ENCODE measurements at regions not wholly inside any gene's neighbourhood (a gene's known extent, or its start where the extent isn't known, plus 50 kb on each side); places are given as distances from the start of the nearest gene placed in this dataset.

DNA sequence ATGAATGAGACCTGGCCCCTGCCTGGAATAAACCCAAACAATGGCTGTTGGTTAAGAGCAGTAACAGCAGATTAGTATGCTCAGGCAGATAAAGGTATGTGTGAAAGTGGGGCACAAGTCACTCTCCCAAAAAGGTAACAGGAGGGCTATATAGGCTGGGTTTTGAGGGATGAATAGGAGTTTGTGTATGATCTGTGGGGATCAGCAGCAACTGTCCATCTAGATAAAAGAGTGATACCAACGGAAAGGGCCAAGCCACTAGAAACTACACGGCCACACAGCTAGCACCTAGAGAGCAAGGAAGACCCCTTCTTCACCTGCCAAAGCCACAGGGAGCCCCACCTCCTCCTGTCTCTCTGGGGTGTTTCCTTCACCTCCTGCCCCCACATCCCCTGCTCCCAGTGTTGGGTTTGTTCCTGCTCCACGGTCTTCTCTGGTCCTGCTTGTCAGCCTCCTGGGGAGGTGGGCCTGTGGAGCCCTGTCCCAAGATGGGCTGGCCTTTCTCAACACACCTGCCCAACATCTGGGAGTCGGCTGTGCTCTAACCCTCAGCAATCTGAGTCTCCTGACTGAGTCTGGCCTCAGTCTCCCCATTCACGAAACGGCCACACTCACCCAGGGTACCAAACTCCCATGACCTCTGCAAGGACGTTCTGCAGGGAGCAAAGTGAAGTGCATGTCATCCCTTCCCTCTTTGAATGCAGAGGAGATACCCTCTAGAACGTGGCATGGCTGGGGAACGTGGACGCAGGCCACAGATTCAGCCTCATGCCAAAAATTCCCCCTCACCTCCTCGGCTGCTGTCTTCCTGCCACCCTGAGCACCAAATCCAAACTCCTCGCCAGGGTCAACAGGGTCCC is 108.2 kb downstream of the NCOR2 start:
- no peak overlapping the region for H3K4me3 ChIP-seq
- H3K36me3 ChIP-seq, result peaks cover 0 to 43% (median 14%) of the 10 kb centered on the region in 4 donors
- TF ChIP-seq POLR2A (IDR thresholded peaks at IDR 0.05) (no peak), POLR2AphosphoS5 (IDR thresholded peaks at IDR 0.05) (no peak), EP300 (IDR thresholded peaks at IDR 0.05) (no peak)
- TF ChIP-seq, protein P1, sequence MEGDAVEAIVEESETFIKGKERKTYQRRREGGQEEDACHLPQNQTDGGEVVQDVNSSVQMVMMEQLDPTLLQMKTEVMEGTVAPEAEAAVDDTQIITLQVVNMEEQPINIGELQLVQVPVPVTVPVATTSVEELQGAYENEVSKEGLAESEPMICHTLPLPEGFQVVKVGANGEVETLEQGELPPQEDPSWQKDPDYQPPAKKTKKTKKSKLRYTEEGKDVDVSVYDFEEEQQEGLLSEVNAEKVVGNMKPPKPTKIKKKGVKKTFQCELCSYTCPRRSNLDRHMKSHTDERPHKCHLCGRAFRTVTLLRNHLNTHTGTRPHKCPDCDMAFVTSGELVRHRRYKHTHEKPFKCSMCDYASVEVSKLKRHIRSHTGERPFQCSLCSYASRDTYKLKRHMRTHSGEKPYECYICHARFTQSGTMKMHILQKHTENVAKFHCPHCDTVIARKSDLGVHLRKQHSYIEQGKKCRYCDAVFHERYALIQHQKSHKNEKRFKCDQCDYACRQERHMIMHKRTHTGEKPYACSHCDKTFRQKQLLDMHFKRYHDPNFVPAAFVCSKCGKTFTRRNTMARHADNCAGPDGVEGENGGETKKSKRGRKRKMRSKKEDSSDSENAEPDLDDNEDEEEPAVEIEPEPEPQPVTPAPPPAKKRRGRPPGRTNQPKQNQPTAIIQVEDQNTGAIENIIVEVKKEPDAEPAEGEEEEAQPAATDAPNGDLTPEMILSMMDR (IDR thresholded peaks at IDR 0.05), result no peak
- H3K4me1 ChIP-seq, result peaks cover 0 to 71% (median 66%) of the 10 kb centered on the region in 4 donors
- no peak for DNase-seq
- H3K27ac ChIP-seq, result peak overlapping the region in 3 of 4 donors; percentile 92 to 97 (median 96)
- H3K9me3 ChIP-seq, result no peaks in the 10 kb centered on the region
- intact Hi-C loops (cut with DNase I), result loop anchor here (5.0 kb wide), 3 partner anchors 58 to 298 kb away; partner anchors contain the start of gene NCOR2
- WGBS, 2 donors, result 95 to 97% methylated on average over 12 of the region's 12 CpGs
- no peaks in the 10 kb centered on the region for H3K27me3 ChIP-seq

DNA sequence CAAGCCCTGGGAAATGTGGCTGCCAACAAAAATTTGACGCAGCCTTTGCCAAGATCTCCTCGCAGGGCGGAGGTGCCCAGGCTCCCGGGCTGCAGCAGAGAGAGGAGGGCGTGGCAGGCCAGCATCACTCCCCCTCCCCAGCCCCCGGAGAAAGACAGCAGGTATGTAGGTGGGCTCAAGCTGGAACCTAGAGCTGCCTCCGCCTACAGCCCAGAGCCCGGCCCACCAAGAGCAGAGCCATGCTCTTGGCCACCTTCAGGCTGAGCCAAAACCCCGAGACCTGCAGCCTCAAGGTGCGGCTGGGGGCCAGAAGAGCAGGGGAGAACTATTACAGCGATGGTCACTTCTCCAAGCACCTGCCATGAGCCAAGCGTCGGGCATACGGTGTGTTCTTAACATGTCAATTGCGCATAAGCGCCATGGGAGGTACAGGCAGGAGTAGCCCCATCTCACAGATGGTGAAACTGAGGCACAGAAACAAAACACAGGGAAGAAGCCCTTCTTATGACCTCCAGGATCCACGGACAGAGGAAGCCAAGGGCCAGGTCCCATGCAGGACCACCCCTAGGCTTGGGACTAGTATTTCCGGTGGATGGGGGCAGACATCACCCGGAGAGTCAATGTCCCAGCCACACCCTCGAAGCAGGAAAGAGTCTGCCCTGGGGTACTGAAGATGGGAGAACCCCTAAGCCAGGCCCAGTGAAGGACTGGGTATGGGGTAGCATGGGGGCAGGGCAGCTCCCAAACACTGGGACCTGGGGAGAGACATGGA is 109.0 kb downstream of the NCOR2 start:
- Histone ChIP-seq H3K4me1 (peaks cover 0 to 71% (median 67%) of the 10 kb centered on the region in 4 donors), H3K36me3 (peaks cover 0 to 34% (median 14%) of the 10 kb centered on the region in 4 donors), H3K9me3 (no peaks in the 10 kb centered on the region), H3K27ac (peak overlapping the region; percentile 92 to 97 (median 94)), H3K4me3 (peak overlapping the region in 2 of 4 donors; percentile 43 to 53), H3K27me3 (no peaks in the 10 kb centered on the region)
- TF ChIP-seq POLR2A (IDR thresholded peaks at IDR 0.05), result no peak
- intact Hi-C loops (cut with DNase I), result loop anchor here (5.0 kb wide), 3 partner anchors 59 to 299 kb away; partner anchors contain the start of gene NCOR2
- no peak for DNase-seq
- WGBS, 2 donors, result 89 to 92% methylated on average over 20 of the region's 20 CpGs

DNA sequence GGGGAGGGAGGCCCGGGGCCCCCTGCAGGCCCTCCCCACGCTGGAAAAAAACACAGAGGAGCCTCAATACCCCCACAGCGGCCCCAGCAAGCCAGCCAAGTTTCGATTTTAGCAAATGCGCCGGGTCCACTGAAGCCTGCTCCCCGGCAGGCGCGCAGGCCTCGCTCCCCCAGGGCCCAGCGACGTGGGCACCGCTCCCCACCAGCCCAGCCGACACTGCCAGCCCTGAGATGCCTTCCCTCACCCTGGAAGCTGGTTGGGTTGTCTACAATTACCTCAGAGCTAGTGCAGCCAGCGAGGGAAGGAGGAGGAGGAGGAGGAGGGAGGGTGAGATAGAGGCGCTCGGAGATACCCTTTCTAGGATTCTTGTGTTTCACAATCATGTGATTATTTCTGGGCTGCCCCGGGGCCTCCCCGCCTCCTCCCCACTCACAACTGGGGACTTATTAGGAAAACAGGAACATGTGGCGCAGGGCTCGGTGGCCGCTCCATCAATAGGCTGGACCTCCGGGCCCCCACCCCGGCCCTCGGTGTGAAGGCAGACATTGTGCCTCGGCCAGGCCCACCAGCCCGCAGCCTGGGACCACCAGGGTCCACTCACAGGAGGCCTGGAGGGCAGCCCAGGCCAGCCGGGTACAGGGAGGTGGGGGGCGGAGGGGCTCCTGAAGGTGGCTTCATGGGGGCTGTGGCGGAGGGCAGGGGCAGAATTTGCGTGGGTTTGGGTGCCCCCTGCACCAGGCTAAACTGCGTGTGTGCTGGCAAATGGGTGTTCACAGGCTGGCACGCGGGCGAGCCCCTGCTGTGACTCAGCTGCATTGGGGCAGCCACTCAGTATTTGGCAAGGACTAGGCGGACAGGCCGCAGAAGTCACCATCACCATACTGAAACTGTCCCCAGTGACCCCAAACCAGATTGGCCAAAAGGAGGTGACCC is 109.9 kb downstream of the NCOR2 start:
- Histone ChIP-seq H3K9me3 (no peaks in the 10 kb centered on the region), H3K4me1 (peaks cover 0 to 71% (median 67%) of the 10 kb centered on the region in 4 donors), H3K36me3 (peaks cover 0 to 31% (median 14%) of the 10 kb centered on the region in 4 donors), H3K27ac (peak overlapping the region; percentile 92 to 97 (median 94)), H3K27me3 (no peaks in the 10 kb centered on the region), H3K4me3 (peak overlapping the region; percentile 23 to 53 (median 42))
- 45 to 74% methylated on average over 37 of the region's 37 CpGs for WGBS, 2 donors
- intact Hi-C loops (cut with DNase I), result loop anchor here (5.0 kb wide), 3 partner anchors 60 to 300 kb away; partner anchors contain the start of gene NCOR2
- TF ChIP-seq POLR2A (IDR thresholded peaks at IDR 0.05), result peak; percentile 53 to 71
- peak in 2 of 4 donors; percentile 28 to 77 for TF ChIP-seq EP300 (IDR thresholded peaks at IDR 0.05)
- TF ChIP-seq, protein P1 (IDR thresholded peaks at IDR 0.05), result peak in 1 of 4 experiments; percentile 14
- TF ChIP-seq POLR2AphosphoS5 (IDR thresholded peaks at IDR 0.05), result peak; percentile 70 to 87 (median 83)
- peak; percentile 95 for DNase-seq

DNA sequence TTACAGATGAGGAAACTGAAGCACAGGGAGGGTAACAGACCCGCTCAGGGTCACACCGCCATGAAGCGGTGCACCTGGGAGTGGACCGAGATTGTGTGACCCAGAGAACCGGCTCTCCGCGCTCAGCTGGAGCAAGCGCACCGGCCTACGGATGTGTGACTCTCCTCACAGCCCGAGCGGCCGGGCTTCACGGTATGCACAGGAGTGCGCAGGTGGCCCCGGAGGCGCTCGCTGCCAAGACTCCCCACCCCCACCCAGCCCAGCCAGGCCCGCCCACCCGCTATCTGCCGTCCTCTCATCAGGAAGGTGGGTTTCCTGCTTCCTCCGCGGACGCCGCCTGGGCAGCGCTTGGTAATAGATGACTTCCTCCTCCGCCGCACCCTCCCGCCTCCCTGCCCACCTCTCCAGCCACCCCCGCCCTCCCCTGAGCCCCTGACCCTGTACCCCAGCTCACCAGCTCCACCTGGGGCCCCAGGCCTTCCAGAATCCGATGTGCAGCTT is 110.7 kb downstream of the NCOR2 start:
- peaks cover 0 to 31% (median 10%) of the 10 kb centered on the region in 4 donors for H3K36me3 ChIP-seq
- peak overlapping the region; percentile 92 to 97 (median 94) for H3K27ac ChIP-seq
- no peak for TF ChIP-seq EP300 (IDR thresholded peaks at IDR 0.05)
- TF ChIP-seq POLR2AphosphoS5 (IDR thresholded peaks at IDR 0.05), result peak in 1 of 4 donors; percentile 48
- peak; percentile 74 for DNase-seq
- no peaks in the 10 kb centered on the region for H3K27me3 ChIP-seq
- H3K9me3 ChIP-seq, result no peaks in the 10 kb centered on the region
- H3K4me3 ChIP-seq, result peak overlapping the region; percentile 23 to 53 (median 42)
- intact Hi-C loops (cut with DNase I), result loop anchor here (5.0 kb wide), 3 partner anchors 61 to 301 kb away; partner anchors contain the start of gene NCOR2
- H3K4me1 ChIP-seq, result peaks cover 0 to 71% (median 62%) of the 10 kb centered on the region in 4 donors
- WGBS, 2 donors, result 51 to 85% methylated on average over 31 of the region's 31 CpGs
